C4-2B (cell line): ENCODE measurements at regions not wholly inside any gene's neighbourhood (a gene's known extent, or its start where the extent isn't known, plus 50 kb on each side); places are given as distances from the start of the nearest gene placed in this dataset.

Source experiments
- CTCF ChIP-seq: fragments of 450-650 bp; conservative IDR thresholded peaks from 2 replicates; pipeline ENCODE4 v1.5.1; 2017; ENCODE audit warnings: mild to moderate bottlenecking
- ZFX ChIP-seq: fragments of 450-650 bp; IDR thresholded peaks from 2 replicates; pipeline ENCODE4 v1.6.1; 2017

GRCh38 chr9:1457460-1457859 lies 407.3 kb downstream of the DMRT2 start:
- TF ChIP-seq CTCF (no peak), ZFX (no peak)
